ENCODE measurements at regions not wholly inside any gene's neighbourhood (a gene's known extent, or its start where the extent isn't known, plus 50 kb on each side); places are given as distances from the start of the nearest gene placed in this dataset.

DNA sequence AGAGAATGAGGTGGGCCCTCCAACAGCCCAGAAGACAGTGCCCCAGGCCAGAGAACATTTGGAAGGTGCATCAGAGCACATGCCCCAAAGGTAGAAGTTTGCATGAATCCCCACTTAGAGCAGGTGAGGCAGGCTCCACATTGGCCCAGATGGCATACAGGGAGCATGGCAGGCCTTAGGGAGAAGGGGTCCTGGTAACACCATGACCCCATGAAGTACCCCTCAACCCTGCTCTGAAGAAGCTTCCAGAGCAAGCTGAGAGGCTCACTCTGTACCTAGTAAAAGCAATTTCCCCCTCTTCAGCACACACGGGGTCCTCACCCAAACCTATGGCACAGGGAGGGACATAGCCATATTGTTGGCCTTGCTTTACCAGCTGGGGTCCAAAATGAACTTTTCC lies 162.6 kb downstream of the BUB3 start:
- no peaks in the 10 kb centered on the region for H3K9me3 ChIP-seq (replicated peaks; ENCODE audit: control insufficient read depth, insufficient read depth, low read length)
- no peak for FAIRE-seq
- H3K79me2 ChIP-seq (ENCODE audit: control insufficient read depth, insufficient read depth, low read length): no peaks in the 10 kb centered on the region
- H3K4me2 ChIP-seq (ENCODE audit: insufficient read depth, low read length): no peak overlapping the region
- intact Hi-C loops (cut with micrococcal nuclease): no loop called here
- no peaks in the 10 kb centered on the region for H4K20me1 ChIP-seq (replicated peaks; ENCODE audit: control insufficient read depth, extremely low read depth, insufficient read depth, low read length)
- no peaks in the 10 kb centered on the region for H3K4me1 ChIP-seq (ENCODE audit: control insufficient read depth, extremely low read depth, insufficient read depth, low read length)
- no peaks in the 10 kb centered on the region for H3K27me3 ChIP-seq (ENCODE audit: control insufficient read depth in 2 of 2, insufficient read depth in 2 of 2, low read length in 2 of 2)
- H3K9me1 ChIP-seq (replicated peaks; ENCODE audit: control insufficient read depth, extremely low read depth, insufficient read depth, low read length): no peaks in the 10 kb centered on the region
- H3K36me3 ChIP-seq (ENCODE audit: control insufficient read depth in 2 of 2, extremely low read depth in 1 of 2, insufficient read depth in 2 of 2, low read length in 2 of 2): no peaks in the 10 kb centered on the region
- DNase-seq (ENCODE audit: low read depth, low spot score): no peak
- ChIA-PET CTCF (no interaction called here), POLR2A (no interaction called here)
- no peak overlapping the region for H3K9ac ChIP-seq (replicated peaks; ENCODE audit: extremely low read depth, insufficient read depth, low read length)
- H2AFZ ChIP-seq (ENCODE audit: low read depth, low read length): no peak overlapping the region
- no TSS peak for BruUV-seq (replicated peaks)
- dilution Hi-C loops (cut with MboI; ENCODE audit: extremely low pct_ligation_motif_present, low sequenced_read_pairs): no loop called here
- no peak overlapping the region for H3K27ac ChIP-seq (ENCODE audit: insufficient read depth, low read depth, low read length)
- TF ChIP-seq JUN (IDR thresholded peaks at IDR 0.05; ENCODE audit: borderline replicate concordance, insufficient read depth, insufficient read length, low read depth): no peak
- no peak for TF ChIP-seq POLR2A (IDR thresholded peaks at IDR 0.05; ENCODE audit: low read depth, low read length)
- TF ChIP-seq GATA2 (IDR thresholded peaks at IDR 0.05; ENCODE audit: insufficient read depth, insufficient read length, low read depth, low read length): no peak
- TF ChIP-seq FOS (IDR thresholded peaks at IDR 0.05; ENCODE audit: borderline replicate concordance, insufficient read depth, low read length): no peak
- no peak for TF ChIP-seq EZH2 (IDR thresholded peaks at IDR 0.05; ENCODE audit: borderline replicate concordance, low read depth, low read length, severe bottlenecking)
- no peak for TF ChIP-seq MYC (IDR thresholded peaks at IDR 0.05; ENCODE audit: low read depth, low read length)
- TF ChIP-seq, protein P1, sequence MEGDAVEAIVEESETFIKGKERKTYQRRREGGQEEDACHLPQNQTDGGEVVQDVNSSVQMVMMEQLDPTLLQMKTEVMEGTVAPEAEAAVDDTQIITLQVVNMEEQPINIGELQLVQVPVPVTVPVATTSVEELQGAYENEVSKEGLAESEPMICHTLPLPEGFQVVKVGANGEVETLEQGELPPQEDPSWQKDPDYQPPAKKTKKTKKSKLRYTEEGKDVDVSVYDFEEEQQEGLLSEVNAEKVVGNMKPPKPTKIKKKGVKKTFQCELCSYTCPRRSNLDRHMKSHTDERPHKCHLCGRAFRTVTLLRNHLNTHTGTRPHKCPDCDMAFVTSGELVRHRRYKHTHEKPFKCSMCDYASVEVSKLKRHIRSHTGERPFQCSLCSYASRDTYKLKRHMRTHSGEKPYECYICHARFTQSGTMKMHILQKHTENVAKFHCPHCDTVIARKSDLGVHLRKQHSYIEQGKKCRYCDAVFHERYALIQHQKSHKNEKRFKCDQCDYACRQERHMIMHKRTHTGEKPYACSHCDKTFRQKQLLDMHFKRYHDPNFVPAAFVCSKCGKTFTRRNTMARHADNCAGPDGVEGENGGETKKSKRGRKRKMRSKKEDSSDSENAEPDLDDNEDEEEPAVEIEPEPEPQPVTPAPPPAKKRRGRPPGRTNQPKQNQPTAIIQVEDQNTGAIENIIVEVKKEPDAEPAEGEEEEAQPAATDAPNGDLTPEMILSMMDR (IDR thresholded peaks at IDR 0.05; ENCODE audit: extremely low read depth in 1 of 2, insufficient read depth in 1 of 2, low read depth in 1 of 2, low read length in 2 of 2): no peak
- no peak for TF ChIP-seq POLR2AphosphoS5 (IDR thresholded peaks at IDR 0.05; ENCODE audit: insufficient read depth, low read depth, low read length)
- no peak for TF ChIP-seq MAX (IDR thresholded peaks at IDR 0.05; ENCODE audit: insufficient read depth, insufficient read length)
- H3K4me3 ChIP-seq (replicated peaks in 1 of 3; ENCODE audit: insufficient read depth in 1 of 3, low read depth in 1 of 3, low read length in 3 of 3): no peak overlapping the region
